ENCODE measurements at regions not wholly inside any gene's neighbourhood (a gene's known extent, or its start where the extent isn't known, plus 50 kb on each side); places are given as distances from the start of the nearest gene placed in this dataset.

DNA sequence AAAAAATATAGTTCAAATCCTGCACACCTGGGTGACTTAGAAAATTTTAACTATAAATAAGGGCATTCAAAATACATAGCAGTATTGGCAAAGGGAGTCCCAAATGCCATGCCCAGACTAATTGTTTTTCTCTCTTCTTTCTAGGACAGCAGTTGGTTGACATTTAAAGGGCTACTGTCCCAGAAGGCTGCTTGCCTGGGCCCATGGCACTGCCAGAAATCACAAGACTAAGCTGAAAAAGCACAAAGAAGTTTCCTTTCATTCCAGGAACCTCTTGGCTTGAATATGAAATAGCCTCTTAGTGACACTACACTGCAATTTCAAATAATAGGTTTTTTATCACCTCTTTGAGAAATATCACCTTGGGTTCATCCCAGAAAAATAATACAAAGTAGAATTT, 388.9 kb upstream of the TRPC7 start:
- no peak for TF ChIP-seq POLR2A (IDR thresholded peaks at IDR 0.05)
- TF ChIP-seq, protein P1, sequence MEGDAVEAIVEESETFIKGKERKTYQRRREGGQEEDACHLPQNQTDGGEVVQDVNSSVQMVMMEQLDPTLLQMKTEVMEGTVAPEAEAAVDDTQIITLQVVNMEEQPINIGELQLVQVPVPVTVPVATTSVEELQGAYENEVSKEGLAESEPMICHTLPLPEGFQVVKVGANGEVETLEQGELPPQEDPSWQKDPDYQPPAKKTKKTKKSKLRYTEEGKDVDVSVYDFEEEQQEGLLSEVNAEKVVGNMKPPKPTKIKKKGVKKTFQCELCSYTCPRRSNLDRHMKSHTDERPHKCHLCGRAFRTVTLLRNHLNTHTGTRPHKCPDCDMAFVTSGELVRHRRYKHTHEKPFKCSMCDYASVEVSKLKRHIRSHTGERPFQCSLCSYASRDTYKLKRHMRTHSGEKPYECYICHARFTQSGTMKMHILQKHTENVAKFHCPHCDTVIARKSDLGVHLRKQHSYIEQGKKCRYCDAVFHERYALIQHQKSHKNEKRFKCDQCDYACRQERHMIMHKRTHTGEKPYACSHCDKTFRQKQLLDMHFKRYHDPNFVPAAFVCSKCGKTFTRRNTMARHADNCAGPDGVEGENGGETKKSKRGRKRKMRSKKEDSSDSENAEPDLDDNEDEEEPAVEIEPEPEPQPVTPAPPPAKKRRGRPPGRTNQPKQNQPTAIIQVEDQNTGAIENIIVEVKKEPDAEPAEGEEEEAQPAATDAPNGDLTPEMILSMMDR (IDR thresholded peaks at IDR 0.05) = no peak

Data from Peyer's patch (tissue), 4 donors.